AG09309 (cell line): ENCODE measurements at regions not wholly inside any gene's neighbourhood (a gene's known extent, or its start where the extent isn't known, plus 50 kb on each side); places are given as distances from the start of the nearest gene placed in this dataset.

Experiments used
- DNase-seq: peaks from one replicate; pipeline ENCODE4 v3.0.0-alpha.2; 2010; ENCODE audit warnings: low read depth
- H3K4me3 ChIP-seq: 2 replicates; pipeline ENCODE4 v1.5.1; 2011; ENCODE audit warnings: mild to moderate bottlenecking, low read depth, low read length, moderate library complexity; ENCODE audit not compliant: control insufficient read depth
- CTCF ChIP-seq: IDR thresholded peaks from 2 replicates; pipeline ENCODE4 v1.5.1; 2011; ENCODE audit warnings: mild to moderate bottlenecking, low read depth, low read length, inconsistent platforms; ENCODE audit not compliant: insufficient read depth, control insufficient read depth; ENCODE audit errors: missing control alignments

DNA sequence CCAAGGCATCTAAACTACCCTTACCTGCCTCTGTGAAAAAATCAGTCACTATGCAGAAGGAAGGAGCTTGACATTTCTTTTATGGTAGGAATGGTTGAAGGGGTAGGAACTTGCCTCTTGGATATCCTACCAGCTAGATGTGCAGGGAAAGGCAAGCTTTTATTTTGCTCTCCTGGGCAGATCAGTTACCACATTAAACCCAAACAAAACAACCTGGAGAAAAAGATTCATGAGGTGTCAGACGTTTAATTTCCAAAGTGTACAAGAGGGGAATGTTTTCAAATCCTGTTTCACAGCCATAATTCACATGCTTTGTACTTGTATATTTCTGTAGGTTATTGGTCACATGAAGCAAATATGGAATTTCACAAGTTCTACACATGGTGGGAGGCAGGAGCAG is 67.0 kb upstream of the IFNG-AS1 start:
- H3K4me3 ChIP-seq = no peak overlapping the region
- TF ChIP-seq CTCF = no peak
- no peak for DNase-seq

DNA sequence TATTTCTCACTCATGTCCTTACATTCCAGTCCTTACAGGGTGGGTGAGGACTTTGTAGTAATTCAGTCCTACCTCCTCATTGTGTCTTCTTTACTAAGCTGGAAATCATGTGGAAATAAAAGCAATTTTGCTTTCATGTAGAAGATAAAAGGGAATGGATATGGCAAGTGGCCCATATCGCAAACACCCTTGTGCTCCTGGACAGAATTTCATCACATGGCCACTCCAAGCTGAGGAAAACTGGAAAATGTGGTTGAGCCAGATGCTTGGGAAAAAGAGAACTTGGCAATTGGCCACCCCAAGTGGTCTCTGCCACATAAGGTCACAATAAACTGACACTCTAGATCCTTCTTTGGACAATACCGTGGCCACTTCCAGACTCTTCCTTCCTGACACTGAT is 64.2 kb upstream of the IFNG-AS1 start:
- no peak for TF ChIP-seq CTCF
- no peak overlapping the region for H3K4me3 ChIP-seq
- DNase-seq = no peak

GRCh38 chr12:67925552-67925951 is 63.7 kb upstream of the IFNG-AS1 start:
- no peak overlapping the region for H3K4me3 ChIP-seq
- TF ChIP-seq CTCF = no peak

DNA sequence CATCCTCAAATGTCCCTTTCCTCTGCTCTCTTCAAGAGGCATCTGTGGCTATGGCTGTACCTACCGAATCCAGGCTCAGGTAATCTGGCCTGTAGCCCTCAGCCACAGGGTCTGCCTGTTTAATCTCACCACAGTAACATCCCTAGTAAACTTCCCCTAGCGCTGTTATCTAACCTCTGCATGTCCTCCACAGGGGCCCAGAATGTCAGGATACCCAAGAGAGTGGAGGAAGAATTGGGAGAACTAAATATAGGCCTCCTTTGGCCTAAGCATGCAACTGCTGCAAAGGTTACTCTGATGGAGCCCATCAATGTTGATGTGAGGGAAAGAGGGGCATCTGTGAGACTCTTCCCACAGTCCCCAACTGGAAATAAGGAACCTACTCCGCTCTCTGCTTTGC is 63.2 kb upstream of the IFNG-AS1 start:
- H3K4me3 ChIP-seq = no peak overlapping the region
- TF ChIP-seq CTCF = no peak
- DNase-seq = no peak

More at GRCh38 chr12:67925552-67925951, 63.7 kb upstream of the IFNG-AS1 start:
- no peak for DNase-seq

GRCh38 chr12:67927324-67927723 is 61.9 kb upstream of the IFNG-AS1 start:
- no peak overlapping the region for H3K4me3 ChIP-seq
- no peak for DNase-seq
- TF ChIP-seq CTCF = no peak

DNA sequence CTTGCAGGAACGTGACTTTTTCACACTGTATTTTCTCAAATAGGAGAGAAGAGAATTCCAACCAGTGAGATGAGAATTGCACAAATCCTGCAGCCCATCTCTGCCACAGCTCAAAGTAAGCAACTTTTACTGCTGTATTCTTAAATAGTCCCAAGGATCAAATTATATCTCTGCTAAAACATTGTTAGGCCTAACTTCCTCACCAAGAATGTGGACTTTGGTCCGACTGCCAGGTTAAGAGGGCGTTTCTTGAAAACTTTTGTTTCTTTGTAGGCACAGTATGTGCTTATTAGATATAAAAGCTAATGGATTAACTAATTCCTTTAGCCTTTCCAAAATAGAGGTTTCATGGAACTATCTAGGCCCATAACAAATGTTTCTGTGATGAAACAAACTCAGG is 61.4 kb upstream of the IFNG-AS1 start:
- DNase-seq = no peak
- no peak overlapping the region for H3K4me3 ChIP-seq
- TF ChIP-seq CTCF = no peak
